ENCODE measurements at regions not wholly inside any gene's neighbourhood (a gene's known extent, or its start where the extent isn't known, plus 50 kb on each side); places are given as distances from the start of the nearest gene placed in this dataset.

GRCh38 chr3:23663661-23664186 lies 142.0 kb upstream of the UBE2E1 start:
- H3K27me3 ChIP-seq (ENCODE audit: control insufficient read depth in 1 of 2, insufficient read depth in 2 of 2, low read length in 2 of 2), result no peaks in the 10 kb centered on the region
- H3K4me1 ChIP-seq (ENCODE audit: control insufficient read depth, insufficient read depth, low read length), result peaks cover 4% of the 10 kb centered on the region
- H3K9me3 ChIP-seq (ENCODE audit: control insufficient read depth in 2 of 2, low read length in 2 of 2), result no peaks in the 10 kb centered on the region
- no peak overlapping the region for H3K27ac ChIP-seq (ENCODE audit: low read length)
- H3K4me3 ChIP-seq (ENCODE audit: low read length in 2 of 2), result no peak overlapping the region
- H3K36me3 ChIP-seq (ENCODE audit: control insufficient read depth in 2 of 2, insufficient read depth in 2 of 2, low read length in 2 of 2), result no peaks in the 10 kb centered on the region
- no peak overlapping the region for H3K9ac ChIP-seq (ENCODE audit: low read length in 2 of 2)

DNA sequence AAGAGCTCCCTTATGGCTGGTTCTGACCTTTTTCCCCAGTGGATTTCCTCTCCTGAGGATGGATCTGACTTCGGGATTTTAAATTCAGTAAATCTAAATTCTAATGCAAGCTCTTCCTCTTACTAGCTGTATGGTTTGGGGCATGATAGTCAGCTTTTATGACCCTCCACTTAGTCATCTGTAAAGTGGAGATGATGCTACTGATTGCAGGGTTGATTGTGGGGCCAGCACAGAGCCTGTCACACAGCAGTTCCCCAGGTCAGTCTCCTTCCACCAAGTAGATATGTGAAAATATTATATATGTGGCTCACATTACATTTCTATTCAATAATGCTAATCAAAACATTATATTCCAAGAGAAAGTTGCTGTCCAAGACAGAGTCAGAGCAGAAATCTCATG lies 141.3 kb upstream of the UBE2E1 start:
- H3K9me3 ChIP-seq (ENCODE audit: control insufficient read depth in 2 of 2, low read length in 2 of 2), result no peaks in the 10 kb centered on the region
- H3K27me3 ChIP-seq (ENCODE audit: control insufficient read depth in 1 of 2, insufficient read depth in 2 of 2, low read length in 2 of 2), result no peaks in the 10 kb centered on the region
- H3K4me3 ChIP-seq (ENCODE audit: low read length in 2 of 2), result no peak overlapping the region
- no peak overlapping the region for H3K27ac ChIP-seq (ENCODE audit: low read length)
- H3K36me3 ChIP-seq (ENCODE audit: control insufficient read depth in 2 of 2, insufficient read depth in 2 of 2, low read length in 2 of 2), result no peaks in the 10 kb centered on the region
- peaks cover 5% of the 10 kb centered on the region for H3K4me1 ChIP-seq (ENCODE audit: control insufficient read depth, insufficient read depth, low read length)
- H3K9ac ChIP-seq (ENCODE audit: low read length in 2 of 2), result no peak overlapping the region

GRCh38 chr3:23665741-23666140 lies 140.0 kb upstream of the UBE2E1 start:
- Histone ChIP-seq H3K9ac (ENCODE audit: low read length in 2 of 2) (no peak overlapping the region), H3K36me3 (ENCODE audit: control insufficient read depth in 2 of 2, insufficient read depth in 2 of 2, low read length in 2 of 2) (no peaks in the 10 kb centered on the region), H3K4me3 (ENCODE audit: low read length in 2 of 2) (no peak overlapping the region), H3K27ac (ENCODE audit: low read length) (no peak overlapping the region), H3K4me1 (ENCODE audit: control insufficient read depth, insufficient read depth, low read length) (peaks cover 7% of the 10 kb centered on the region), H3K27me3 (ENCODE audit: control insufficient read depth in 1 of 2, insufficient read depth in 2 of 2, low read length in 2 of 2) (no peaks in the 10 kb centered on the region), H3K9me3 (ENCODE audit: control insufficient read depth in 2 of 2, low read length in 2 of 2) (no peaks in the 10 kb centered on the region)

- no peak overlapping the region for H3K4me3 ChIP-seq (ENCODE audit: low read length in 2 of 2)
- H3K27ac ChIP-seq (ENCODE audit: low read length), result no peak overlapping the region
- no peaks in the 10 kb centered on the region for H3K9me3 ChIP-seq (ENCODE audit: control insufficient read depth in 2 of 2, low read length in 2 of 2)
- H3K4me1 ChIP-seq (ENCODE audit: control insufficient read depth, insufficient read depth, low read length), result peaks cover 7% of the 10 kb centered on the region
- H3K36me3 ChIP-seq (ENCODE audit: control insufficient read depth in 2 of 2, insufficient read depth in 2 of 2, low read length in 2 of 2), result no peaks in the 10 kb centered on the region
- no peak overlapping the region for H3K9ac ChIP-seq (ENCODE audit: low read length in 2 of 2)
- no peaks in the 10 kb centered on the region for H3K27me3 ChIP-seq (ENCODE audit: control insufficient read depth in 1 of 2, insufficient read depth in 2 of 2, low read length in 2 of 2)
These were observed 138.9 kb upstream of the UBE2E1 start for GRCh38 chr3:23666818-23667217.

DNA sequence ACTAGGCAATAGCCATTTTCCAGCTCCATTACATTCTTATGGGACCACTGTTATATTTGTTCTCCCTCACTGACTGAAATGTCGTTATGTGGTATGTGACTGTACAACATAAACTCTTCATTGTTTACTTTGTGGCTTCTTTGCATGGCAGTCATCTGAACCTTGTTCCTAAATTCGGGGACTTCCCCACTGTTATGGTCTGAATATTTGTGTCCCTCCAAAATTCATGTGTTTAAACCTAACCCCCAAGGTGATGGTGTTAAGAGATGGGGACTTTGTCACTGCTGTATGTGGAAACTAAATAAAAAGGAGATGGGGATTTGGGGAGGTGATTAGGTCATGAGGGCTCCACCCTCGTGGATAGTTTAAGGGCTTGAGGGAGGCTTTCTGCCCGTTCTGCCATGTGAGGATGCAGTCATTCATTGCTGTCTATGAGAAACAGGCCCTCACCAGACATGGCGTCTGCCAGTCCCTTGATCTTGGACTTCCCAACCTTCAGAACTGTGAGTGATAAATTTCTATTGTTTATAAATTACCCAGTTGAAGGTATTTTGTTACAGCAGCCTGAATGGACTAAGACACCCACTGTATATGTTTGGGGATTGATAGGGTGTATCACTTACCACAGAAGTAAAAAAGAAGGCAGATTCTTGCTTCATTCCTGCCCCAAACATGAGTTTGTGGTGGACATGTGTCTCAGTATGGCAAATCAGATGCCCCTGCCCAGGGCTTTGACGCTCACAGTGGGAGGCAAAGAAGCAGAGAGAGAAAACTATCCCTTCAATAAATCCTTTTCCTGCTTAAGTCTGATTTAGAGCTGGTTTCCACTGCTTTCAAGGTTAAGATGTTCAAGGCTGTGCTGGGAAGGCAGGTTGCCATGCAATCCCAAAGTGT lies 138.0 kb upstream of the UBE2E1 start:
- Histone ChIP-seq H3K27ac (ENCODE audit: low read length) (no peak overlapping the region), H3K27me3 (ENCODE audit: control insufficient read depth in 1 of 2, insufficient read depth in 2 of 2, low read length in 2 of 2) (no peaks in the 10 kb centered on the region), H3K9ac (ENCODE audit: low read length in 2 of 2) (no peak overlapping the region), H3K9me3 (ENCODE audit: control insufficient read depth in 2 of 2, low read length in 2 of 2) (no peaks in the 10 kb centered on the region), H3K4me3 (ENCODE audit: low read length in 2 of 2) (no peak overlapping the region), H3K36me3 (ENCODE audit: control insufficient read depth in 2 of 2, insufficient read depth in 2 of 2, low read length in 2 of 2) (no peaks in the 10 kb centered on the region), H3K4me1 (ENCODE audit: control insufficient read depth, insufficient read depth, low read length) (peaks cover 7% of the 10 kb centered on the region)

DNA sequence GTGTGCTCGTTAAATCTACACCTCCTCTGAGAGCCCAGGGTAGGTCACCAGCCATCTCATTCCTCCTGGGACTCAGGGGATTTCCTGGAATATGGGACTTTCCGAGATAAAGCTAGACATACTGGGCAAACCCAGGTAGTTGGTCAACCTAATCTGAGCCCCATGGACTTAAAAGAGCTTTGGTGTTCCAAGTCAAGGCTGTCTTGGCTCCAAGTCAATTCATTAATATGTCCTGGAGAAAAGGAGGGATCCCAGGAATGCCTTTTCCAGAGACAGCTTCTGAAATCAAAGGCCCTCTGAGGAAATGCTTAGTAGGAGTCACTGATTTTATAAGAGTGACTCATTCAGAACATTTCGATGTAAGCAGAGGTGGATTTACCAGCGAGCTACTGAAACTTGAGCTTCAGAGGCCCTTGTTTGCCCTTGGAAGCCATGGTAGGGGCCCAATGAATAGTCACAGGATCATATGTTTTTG lies 137.3 kb upstream of the UBE2E1 start:
- peaks cover 7% of the 10 kb centered on the region for H3K4me1 ChIP-seq (ENCODE audit: control insufficient read depth, insufficient read depth, low read length)
- H3K9me3 ChIP-seq (ENCODE audit: control insufficient read depth in 2 of 2, low read length in 2 of 2), result no peaks in the 10 kb centered on the region
- no peaks in the 10 kb centered on the region for H3K36me3 ChIP-seq (ENCODE audit: control insufficient read depth in 2 of 2, insufficient read depth in 2 of 2, low read length in 2 of 2)
- no peak overlapping the region for H3K9ac ChIP-seq (ENCODE audit: low read length in 2 of 2)
- no peak overlapping the region for H3K4me3 ChIP-seq (ENCODE audit: low read length in 2 of 2)
- no peaks in the 10 kb centered on the region for H3K27me3 ChIP-seq (ENCODE audit: control insufficient read depth in 1 of 2, insufficient read depth in 2 of 2, low read length in 2 of 2)
- no peak overlapping the region for H3K27ac ChIP-seq (ENCODE audit: low read length)

- H3K4me3 ChIP-seq (ENCODE audit: low read length in 2 of 2), result no peak overlapping the region
- H3K27ac ChIP-seq (ENCODE audit: low read length), result no peak overlapping the region
- no peaks in the 10 kb centered on the region for H3K36me3 ChIP-seq (ENCODE audit: control insufficient read depth in 2 of 2, insufficient read depth in 2 of 2, low read length in 2 of 2)
- H3K9me3 ChIP-seq (ENCODE audit: control insufficient read depth in 2 of 2, low read length in 2 of 2), result no peaks in the 10 kb centered on the region
- H3K4me1 ChIP-seq (ENCODE audit: control insufficient read depth, insufficient read depth, low read length), result peaks cover 4% of the 10 kb centered on the region
- no peak overlapping the region for H3K9ac ChIP-seq (ENCODE audit: low read length in 2 of 2)
- no peaks in the 10 kb centered on the region for H3K27me3 ChIP-seq (ENCODE audit: control insufficient read depth in 1 of 2, insufficient read depth in 2 of 2, low read length in 2 of 2)
These were observed 136.1 kb upstream of the UBE2E1 start for GRCh38 chr3:23669541-23670255.

GRCh38 chr3:23671851-23672589 lies 133.7 kb upstream of the UBE2E1 start:
- no peaks in the 10 kb centered on the region for H3K27me3 ChIP-seq (ENCODE audit: control insufficient read depth in 1 of 2, insufficient read depth in 2 of 2, low read length in 2 of 2)
- peaks cover 4% of the 10 kb centered on the region for H3K4me1 ChIP-seq (ENCODE audit: control insufficient read depth, insufficient read depth, low read length)
- peak overlapping the region; percentile 4 to 74 for H3K4me3 ChIP-seq (ENCODE audit: low read length in 2 of 2)
- no peaks in the 10 kb centered on the region for H3K9me3 ChIP-seq (ENCODE audit: control insufficient read depth in 2 of 2, low read length in 2 of 2)
- peak overlapping the region in 1 of 2 donors; percentile 42 for H3K9ac ChIP-seq (ENCODE audit: low read length in 2 of 2)
- no peaks in the 10 kb centered on the region for H3K36me3 ChIP-seq (ENCODE audit: control insufficient read depth in 2 of 2, insufficient read depth in 2 of 2, low read length in 2 of 2)
- no peak overlapping the region for H3K27ac ChIP-seq (ENCODE audit: low read length)

GRCh38 chr3:23672628-23673027 lies 133.1 kb upstream of the UBE2E1 start:
- Histone ChIP-seq H3K4me3 (ENCODE audit: low read length in 2 of 2) (no peak overlapping the region), H3K9ac (ENCODE audit: low read length in 2 of 2) (no peak overlapping the region), H3K9me3 (ENCODE audit: control insufficient read depth in 2 of 2, low read length in 2 of 2) (no peaks in the 10 kb centered on the region), H3K27me3 (ENCODE audit: control insufficient read depth in 1 of 2, insufficient read depth in 2 of 2, low read length in 2 of 2) (no peaks in the 10 kb centered on the region), H3K36me3 (ENCODE audit: control insufficient read depth in 2 of 2, insufficient read depth in 2 of 2, low read length in 2 of 2) (no peaks in the 10 kb centered on the region), H3K27ac (ENCODE audit: low read length) (no peak overlapping the region), H3K4me1 (ENCODE audit: control insufficient read depth, insufficient read depth, low read length) (peaks cover 4% of the 10 kb centered on the region)

DNA sequence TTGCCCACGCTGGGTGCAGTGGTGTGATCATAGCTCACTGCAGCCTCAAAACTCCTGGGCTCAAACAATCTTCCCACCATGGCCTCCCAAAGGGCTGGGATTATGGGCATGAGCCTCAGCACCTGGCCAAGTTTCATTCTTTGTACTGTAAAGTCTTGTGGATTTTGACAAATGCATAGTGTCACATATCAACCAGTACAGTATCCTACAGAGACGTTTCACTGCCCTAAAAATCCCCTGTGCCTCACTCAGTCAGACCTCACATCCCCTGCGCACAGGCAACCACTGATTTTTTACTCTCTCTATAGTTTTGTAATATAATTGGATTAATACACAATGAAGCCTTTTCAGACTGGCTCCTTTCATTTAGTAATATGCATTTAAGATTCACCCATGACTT lies 130.7 kb upstream of the UBE2E1 start:
- H3K36me3 ChIP-seq (ENCODE audit: control insufficient read depth in 2 of 2, insufficient read depth in 2 of 2, low read length in 2 of 2), result no peaks in the 10 kb centered on the region
- H3K27ac ChIP-seq (ENCODE audit: low read length), result no peak overlapping the region
- no peaks in the 10 kb centered on the region for H3K27me3 ChIP-seq (ENCODE audit: control insufficient read depth in 1 of 2, insufficient read depth in 2 of 2, low read length in 2 of 2)
- H3K4me1 ChIP-seq (ENCODE audit: control insufficient read depth, insufficient read depth, low read length), result no peaks in the 10 kb centered on the region
- no peak overlapping the region for H3K4me3 ChIP-seq (ENCODE audit: low read length in 2 of 2)
- H3K9ac ChIP-seq (ENCODE audit: low read length in 2 of 2), result no peak overlapping the region
- H3K9me3 ChIP-seq (ENCODE audit: control insufficient read depth in 2 of 2, low read length in 2 of 2), result no peaks in the 10 kb centered on the region

All from stomach smooth muscle (tissue), 2 donors.